NT2/D1 (cell line): ENCODE measurements at regions not wholly inside any gene's neighbourhood (a gene's known extent, or its start where the extent isn't known, plus 50 kb on each side); places are given as distances from the start of the nearest gene placed in this dataset.

Source experiments
- DNase-seq: peaks from one replicate; pipeline ENCODE4 v3.0.0-alpha.2; 2011; ENCODE audit warnings: low read depth, low spot score
- H3K27me3 ChIP-seq: 2 replicates; pipeline ENCODE4 v1.6.0; 2011; ENCODE audit warnings: mild to moderate bottlenecking; ENCODE audit not compliant: insufficient read length, insufficient read depth
- H3K36me3 ChIP-seq: 2 replicates; pipeline ENCODE4 v1.6.1; 2011; ENCODE audit warnings: mild to moderate bottlenecking, low read length, mixed read lengths; ENCODE audit not compliant: insufficient read depth, insufficient read length
- H3K4me1 ChIP-seq: 2 replicates; pipeline ENCODE4 v1.5.1; 2011; ENCODE audit not compliant: insufficient read depth, insufficient read length
- H3K4me3 ChIP-seq: 2 replicates; pipeline ENCODE4 v1.5.1; 2011; ENCODE audit warnings: low read depth; ENCODE audit not compliant: insufficient read length
- H3K9ac ChIP-seq: 2 replicates; pipeline ENCODE4 v1.6.0; 2011; ENCODE audit warnings: low read depth; ENCODE audit not compliant: insufficient read length
- H3K9me3 ChIP-seq: 2 replicates; pipeline ENCODE4 v1.5.1; 2011; ENCODE audit warnings: mild to moderate bottlenecking, low read length; ENCODE audit not compliant: insufficient read depth
- SUZ12 ChIP-seq: IDR thresholded peaks from 2 replicates; pipeline ENCODE4 v1.6.1; 2011; ENCODE audit not compliant: insufficient read length, insufficient read depth; ENCODE audit errors: extremely low read depth
- YY1 ChIP-seq: IDR thresholded peaks from 2 replicates; pipeline ENCODE4 v1.6.1; 2011; ENCODE audit not compliant: insufficient read length, insufficient read depth
- ZNF274 ChIP-seq: IDR thresholded peaks from 2 replicates; pipeline ENCODE4 v1.6.1; 2011; ENCODE audit warnings: mild to moderate bottlenecking, low read depth, low read length

DNA sequence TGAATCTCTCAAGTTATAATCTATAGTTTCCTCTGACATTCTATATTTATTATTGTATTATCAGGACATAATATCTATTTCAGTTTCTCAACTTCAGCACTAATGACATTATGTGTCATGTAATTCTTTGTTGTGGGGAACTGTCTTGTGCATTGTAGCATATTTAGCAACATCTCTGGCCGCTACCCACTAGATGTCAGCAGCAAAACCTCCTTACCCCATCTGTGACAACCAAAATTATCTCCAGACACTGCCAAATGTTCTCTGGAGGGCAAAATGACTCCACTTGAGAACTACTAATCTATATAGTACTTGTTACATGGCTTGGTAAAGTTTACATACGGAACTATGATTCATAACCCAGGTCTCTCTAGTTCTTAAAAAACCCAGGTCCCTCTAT, 110.2 kb downstream of the RASSF9 start:
- Histone ChIP-seq H3K9me3 (no peaks in the 10 kb centered on the region), H3K4me1 (no peaks in the 10 kb centered on the region), H3K36me3 (no peaks in the 10 kb centered on the region), H3K27me3 (no peaks in the 10 kb centered on the region), H3K9ac (no peak overlapping the region), H3K4me3 (no peak overlapping the region)
- no peak for TF ChIP-seq SUZ12
- TF ChIP-seq YY1: no peak
- TF ChIP-seq ZNF274: no peak
- no peak for DNase-seq

DNA sequence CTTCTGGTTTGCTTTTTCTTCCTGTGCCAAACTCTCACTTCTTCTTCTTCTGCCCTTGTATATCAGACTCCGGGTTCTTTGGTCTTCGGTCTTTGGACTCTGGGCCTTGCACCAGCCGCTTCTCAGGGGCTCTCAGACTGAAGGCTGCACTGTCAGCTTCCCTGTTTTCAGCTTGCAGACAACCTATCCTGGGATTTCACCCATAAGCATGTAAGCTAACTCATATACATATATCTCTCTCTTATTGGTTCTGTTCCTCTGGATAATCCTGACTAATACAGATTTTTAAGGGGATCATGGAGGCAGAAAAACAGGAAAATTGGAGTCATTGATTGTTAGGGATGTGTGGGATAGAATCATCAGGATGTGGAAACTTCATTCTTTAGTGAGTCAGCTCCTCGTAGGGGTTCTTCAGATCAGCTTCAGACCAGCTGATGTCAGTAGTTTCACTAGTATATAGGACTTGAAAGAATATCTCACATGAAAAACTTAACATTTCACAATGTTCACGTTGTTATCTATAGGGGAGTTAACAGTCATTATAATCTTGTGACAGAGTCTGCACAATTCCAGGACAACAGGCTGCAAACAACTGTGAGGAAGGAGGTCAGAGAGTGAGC, 102.9 kb downstream of the RASSF9 start:
- Histone ChIP-seq H3K4me3 (no peak overlapping the region), H3K27me3 (no peaks in the 10 kb centered on the region), H3K9me3 (no peaks in the 10 kb centered on the region), H3K36me3 (no peaks in the 10 kb centered on the region), H3K9ac (no peak overlapping the region), H3K4me1 (no peaks in the 10 kb centered on the region)
- no peak for DNase-seq
- TF ChIP-seq YY1: no peak
- TF ChIP-seq ZNF274: no peak
- TF ChIP-seq SUZ12: no peak

DNA sequence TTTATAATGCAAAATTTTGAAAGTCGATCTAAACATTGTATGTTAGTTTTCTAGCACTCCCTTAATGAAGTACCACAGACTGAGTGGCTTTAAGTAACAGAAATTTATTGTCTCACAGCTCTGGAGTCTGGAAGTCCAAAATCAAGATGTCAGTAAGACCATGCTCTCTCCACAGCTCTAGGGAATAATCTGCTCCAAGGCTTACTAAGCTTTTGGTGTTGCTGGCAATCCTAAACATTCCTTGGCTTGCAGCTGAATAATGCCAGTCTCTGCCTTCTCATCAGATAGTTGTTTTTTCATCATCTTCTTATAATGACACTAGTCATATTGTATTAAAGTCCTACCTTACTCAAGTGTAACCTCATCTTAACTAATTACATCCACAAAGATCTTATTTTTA, 102.2 kb downstream of the RASSF9 start:
- Histone ChIP-seq H3K4me3 (no peak overlapping the region), H3K36me3 (no peaks in the 10 kb centered on the region), H3K27me3 (no peaks in the 10 kb centered on the region), H3K9me3 (no peaks in the 10 kb centered on the region), H3K9ac (no peak overlapping the region), H3K4me1 (no peaks in the 10 kb centered on the region)
- no peak for DNase-seq
- no peak for TF ChIP-seq YY1
- no peak for TF ChIP-seq SUZ12
- no peak for TF ChIP-seq ZNF274

DNA sequence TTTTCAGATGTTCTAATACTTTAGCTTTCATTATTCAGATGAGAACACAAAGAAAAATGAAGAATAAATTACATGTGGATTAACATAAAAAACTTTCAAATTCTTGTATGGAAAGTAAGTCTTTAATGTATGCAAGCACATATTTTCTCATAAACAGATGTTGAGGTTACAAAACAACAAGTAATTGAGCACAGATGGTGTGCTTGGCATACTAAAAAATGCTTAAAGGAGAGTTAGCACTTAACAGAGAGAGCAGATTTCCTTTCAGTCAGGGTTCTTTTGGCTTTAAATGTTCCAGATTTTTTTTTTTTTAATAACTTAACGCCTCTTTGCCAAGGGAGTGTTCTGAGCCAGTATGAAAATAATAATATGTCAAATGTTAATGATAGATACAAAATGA, 96.0 kb downstream of the RASSF9 start:
- H3K9ac ChIP-seq: no peak overlapping the region
- H3K36me3 ChIP-seq: no peaks in the 10 kb centered on the region
- no peaks in the 10 kb centered on the region for H3K9me3 ChIP-seq
- no peaks in the 10 kb centered on the region for H3K27me3 ChIP-seq
- no peak for DNase-seq
- no peak overlapping the region for H3K4me3 ChIP-seq
- H3K4me1 ChIP-seq: no peaks in the 10 kb centered on the region
- TF ChIP-seq SUZ12: no peak
- TF ChIP-seq YY1: no peak
- no peak for TF ChIP-seq ZNF274

DNA sequence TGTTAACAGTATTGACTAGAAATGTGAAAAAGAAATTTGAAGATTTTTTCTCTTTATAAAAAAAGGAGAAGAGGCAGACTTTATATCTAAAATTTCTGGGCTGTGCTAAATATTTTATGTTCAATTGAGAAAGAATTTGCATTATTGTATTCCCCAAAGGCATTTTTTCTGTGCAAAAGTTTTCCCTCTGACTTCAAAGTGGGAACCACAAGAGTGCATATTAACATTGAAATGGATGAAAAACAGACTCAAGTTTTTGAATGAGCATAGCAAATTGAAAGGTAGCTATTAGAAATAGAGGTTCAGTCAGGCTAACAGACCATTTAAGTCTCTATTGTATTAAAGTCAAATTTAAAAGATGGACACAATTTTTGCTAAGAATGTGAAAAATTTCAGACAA, 95.2 kb downstream of the RASSF9 start:
- no peaks in the 10 kb centered on the region for H3K9me3 ChIP-seq
- no peak for DNase-seq
- no peaks in the 10 kb centered on the region for H3K36me3 ChIP-seq
- TF ChIP-seq ZNF274 (no peak), SUZ12 (no peak), YY1 (no peak)
- no peak overlapping the region for H3K9ac ChIP-seq
- H3K4me3 ChIP-seq: no peak overlapping the region
- no peaks in the 10 kb centered on the region for H3K4me1 ChIP-seq
- H3K27me3 ChIP-seq: no peaks in the 10 kb centered on the region

DNA sequence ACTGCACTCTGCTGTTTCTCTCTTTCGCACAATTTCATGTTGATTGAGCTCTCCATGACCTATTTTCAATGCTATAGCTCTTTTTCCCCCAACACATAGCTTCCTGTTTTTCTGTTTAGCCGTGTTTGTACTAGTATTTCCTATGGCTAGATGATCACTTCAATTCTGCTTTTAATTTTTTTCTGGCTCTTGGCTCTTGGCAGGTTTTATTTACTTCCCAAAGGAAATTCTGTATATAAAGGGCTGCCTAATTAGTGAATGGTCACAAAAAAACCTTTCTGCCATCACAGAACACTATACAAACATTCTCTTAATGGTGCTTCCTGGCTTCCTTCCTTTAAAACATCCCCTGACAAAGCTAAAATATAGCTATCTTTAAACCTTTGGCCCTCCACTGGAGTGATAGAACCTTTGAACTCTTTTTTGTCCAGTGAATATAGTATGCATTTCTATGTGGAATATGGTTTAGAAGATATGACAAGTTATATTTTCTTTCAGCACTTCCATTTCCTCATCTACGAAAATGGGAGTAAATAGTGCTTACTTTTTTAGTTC, 88.2 kb downstream of the RASSF9 start:
- DNase-seq: no peak
- Histone ChIP-seq H3K4me1 (no peaks in the 10 kb centered on the region), H3K9ac (no peak overlapping the region), H3K27me3 (no peaks in the 10 kb centered on the region), H3K36me3 (no peaks in the 10 kb centered on the region), H3K9me3 (no peaks in the 10 kb centered on the region), H3K4me3 (no peak overlapping the region)
- TF ChIP-seq YY1: no peak
- TF ChIP-seq ZNF274: no peak
- TF ChIP-seq SUZ12: no peak
